Mesodermal cell (in vitro differentiated cells): ENCODE measurements at regions not wholly inside any gene's neighbourhood (a gene's known extent, or its start where the extent isn't known, plus 50 kb on each side); places are given as distances from the start of the nearest gene placed in this dataset.

ENCODE experiments used
- H3K27ac ChIP-seq: 2 replicates; pipeline ENCODE4 v1.7.0; 2013; ENCODE audit warnings: mild to moderate bottlenecking, low read depth, low read length, moderate library complexity; ENCODE audit not compliant: severe bottlenecking
- H3K36me3 ChIP-seq: 2 replicates; pipeline ENCODE4 v1.7.1; 2013; ENCODE audit warnings: mild to moderate bottlenecking, low read length, moderate library complexity; ENCODE audit not compliant: control insufficient read depth, insufficient read depth
- H3K4me1 ChIP-seq: one replicate; pipeline ENCODE4 v1.7.1; 2013; ENCODE audit warnings: mild to moderate bottlenecking, low read length; ENCODE audit not compliant: insufficient read depth, control insufficient read depth, poor library complexity, severe bottlenecking
- H3K4me3 ChIP-seq: 2 replicates; pipeline ENCODE4 v1.7.0; 2013; ENCODE audit warnings: low read length, control low read depth, mild to moderate bottlenecking; ENCODE audit not compliant: insufficient read depth, poor library complexity, severe bottlenecking; ENCODE audit errors: extremely low read depth
- H3K9me3 ChIP-seq: 2 replicates; pipeline ENCODE4 v1.7.1; 2013; ENCODE audit warnings: mild to moderate bottlenecking, low read length, moderate library complexity; ENCODE audit not compliant: control insufficient read depth
- WGBS, 2 experiments: methylation state at CpG; one replicate each; pipeline ENCODE4 v1.1.5; 2013; ENCODE audit warnings: missing lambda C conversion rate in 2 of 2; ENCODE audit not compliant: insufficient coverage in 2 of 2; 5-methylcytosine and 5-hydroxymethylcytosine counted together

GRCh38 chr13:104326523-104326922 lies 1260.3 kb upstream of the SLC10A2 start:
- H3K4me1 ChIP-seq = no peaks in the 10 kb centered on the region
- 97 to 100% methylated on average over 4 to 6 of the region's 6 CpGs for WGBS, 2 experiments

GRCh38 chr13:104321756-104322155 lies 1255.5 kb upstream of the SLC10A2 start:
- Histone ChIP-seq H3K9me3 (no peaks in the 10 kb centered on the region), H3K27ac (no peak overlapping the region), H3K4me3 (no peak overlapping the region), H3K36me3 (no peaks in the 10 kb centered on the region), H3K4me1 (no peaks in the 10 kb centered on the region)
- 94 to 95% methylated on average over 3 of the region's 5 CpGs for WGBS, 2 experiments

More at GRCh38 chr13:104326523-104326922, 1260.3 kb upstream of the SLC10A2 start:
- peaks cover 4% of the 10 kb centered on the region for H3K9me3 ChIP-seq
- H3K36me3 ChIP-seq = no peaks in the 10 kb centered on the region
- H3K27ac ChIP-seq = no peak overlapping the region
- H3K4me3 ChIP-seq = no peak overlapping the region

GRCh38 chr13:104320446-104320845 lies 1254.2 kb upstream of the SLC10A2 start:
- no peaks in the 10 kb centered on the region for H3K36me3 ChIP-seq
- WGBS, 2 experiments = 80 to 100% methylated on average over 1 of the region's 3 CpGs

GRCh38 chr13:104318121-104318520 lies 1251.9 kb upstream of the SLC10A2 start:
- WGBS, 2 experiments = no CpG with 5 or more reads among the region's 1 CpG
- no peaks in the 10 kb centered on the region for H3K9me3 ChIP-seq
- H3K27ac ChIP-seq = no peak overlapping the region
- no peaks in the 10 kb centered on the region for H3K4me1 ChIP-seq
- no peak overlapping the region for H3K4me3 ChIP-seq
- H3K36me3 ChIP-seq = no peaks in the 10 kb centered on the region

More at GRCh38 chr13:104320446-104320845, 1254.2 kb upstream of the SLC10A2 start:
- no peak overlapping the region for H3K27ac ChIP-seq
- no peaks in the 10 kb centered on the region for H3K4me1 ChIP-seq
- no peaks in the 10 kb centered on the region for H3K9me3 ChIP-seq
- H3K4me3 ChIP-seq = no peak overlapping the region

GRCh38 chr13:104315606-104316005 lies 1249.4 kb upstream of the SLC10A2 start:
- no peaks in the 10 kb centered on the region for H3K9me3 ChIP-seq
- 80% methylated on average over 1 of the region's 3 CpGs; no CpG with 5 or more reads in 1 of the 2 experiments for WGBS, 2 experiments
- no peak overlapping the region for H3K27ac ChIP-seq
- no peaks in the 10 kb centered on the region for H3K4me1 ChIP-seq
- H3K36me3 ChIP-seq = no peaks in the 10 kb centered on the region
- H3K4me3 ChIP-seq = no peak overlapping the region

GRCh38 chr13:104314926-104315535 lies 1248.8 kb upstream of the SLC10A2 start:
- Histone ChIP-seq H3K27ac (no peak overlapping the region), H3K4me3 (no peak overlapping the region)
- WGBS, 2 experiments = 92% methylated on average over 2 of the region's 3 CpGs; no CpG with 5 or more reads in 1 of the 2 experiments

GRCh38 chr13:104314321-104314720 lies 1248.1 kb upstream of the SLC10A2 start:
- Histone ChIP-seq H3K4me1 (no peaks in the 10 kb centered on the region), H3K27ac (no peak overlapping the region), H3K4me3 (no peak overlapping the region), H3K9me3 (no peaks in the 10 kb centered on the region), H3K36me3 (no peaks in the 10 kb centered on the region)
- no CpG with 5 or more reads among the region's 1 CpG for WGBS, 2 experiments

More at GRCh38 chr13:104314926-104315535, 1248.8 kb upstream of the SLC10A2 start:
- no peaks in the 10 kb centered on the region for H3K36me3 ChIP-seq
- H3K4me1 ChIP-seq = no peaks in the 10 kb centered on the region
- no peaks in the 10 kb centered on the region for H3K9me3 ChIP-seq

GRCh38 chr13:104310861-104311260 lies 1244.6 kb upstream of the SLC10A2 start:
- Histone ChIP-seq H3K36me3 (no peaks in the 10 kb centered on the region), H3K4me3 (no peak overlapping the region), H3K27ac (no peak overlapping the region), H3K9me3 (no peaks in the 10 kb centered on the region), H3K4me1 (no peaks in the 10 kb centered on the region)
- 78% methylated on average over 1 of the region's 2 CpGs; no CpG with 5 or more reads in 1 of the 2 experiments for WGBS, 2 experiments

- Histone ChIP-seq H3K9me3 (no peaks in the 10 kb centered on the region), H3K4me3 (no peak overlapping the region), H3K27ac (no peak overlapping the region), H3K4me1 (no peaks in the 10 kb centered on the region), H3K36me3 (no peaks in the 10 kb centered on the region)
- WGBS, 2 experiments = 100% methylated on average over 1 of the region's 1 CpG
These were observed 1243.2 kb upstream of the SLC10A2 start for GRCh38 chr13:104309431-104309830.

GRCh38 chr13:104301171-104301975 lies 1235.2 kb upstream of the SLC10A2 start:
- Histone ChIP-seq H3K4me1 (no peaks in the 10 kb centered on the region), H3K9me3 (no peaks in the 10 kb centered on the region), H3K4me3 (no peak overlapping the region), H3K36me3 (no peaks in the 10 kb centered on the region), H3K27ac (no peak overlapping the region)
- 86 to 100% methylated on average over 2 of the region's 4 CpGs for WGBS, 2 experiments

GRCh38 chr13:104297075-104297474 lies 1230.9 kb upstream of the SLC10A2 start:
- Histone ChIP-seq H3K9me3 (no peaks in the 10 kb centered on the region), H3K4me1 (no peaks in the 10 kb centered on the region), H3K4me3 (no peak overlapping the region), H3K27ac (no peak overlapping the region), H3K36me3 (no peaks in the 10 kb centered on the region)
- 85% methylated on average over 2 of the region's 2 CpGs; no CpG with 5 or more reads in 1 of the 2 experiments for WGBS, 2 experiments
